ENCODE measurements at regions not wholly inside any gene's neighbourhood (a gene's known extent, or its start where the extent isn't known, plus 50 kb on each side); places are given as distances from the start of the nearest gene placed in this dataset.
"Not testable (repeated sequence)": the region's sequence is repeated elsewhere in the genome, so short reads cannot be mapped to it uniquely, and the experiment has no call there.

DNA sequence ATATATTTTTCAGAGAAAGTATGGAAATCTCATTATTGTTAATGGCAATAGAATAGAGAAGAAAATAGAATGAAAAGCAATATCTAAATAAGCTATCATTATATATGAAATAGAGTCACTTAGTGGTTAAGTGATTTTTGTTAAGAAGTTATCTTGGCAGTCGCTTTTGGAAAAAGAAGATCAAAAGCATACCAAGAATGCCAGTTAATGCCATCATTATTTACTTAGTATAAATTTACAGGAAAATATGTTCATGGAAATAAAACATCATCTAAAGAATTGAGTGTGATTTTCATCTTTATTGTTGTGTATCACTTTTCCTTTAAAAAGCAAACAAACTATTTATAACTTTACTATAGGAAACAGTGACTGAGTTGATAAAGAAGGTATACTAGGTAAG is 85.3 kb upstream of the GPR101 start:
- Histone ChIP-seq H3K27ac (ENCODE audit: low read depth, low read length) (no peak overlapping the region), H3K4me2 (ENCODE audit: insufficient read depth, low read length) (no peak overlapping the region), H3K36me3 (ENCODE audit: insufficient read depth, low read length) (no peaks in the 10 kb centered on the region), H2AFZ (ENCODE audit: low read length) (no peak overlapping the region), H3K79me2 (ENCODE audit: insufficient read depth, low read length) (no peaks in the 10 kb centered on the region), H3K27me3 (ENCODE audit: insufficient read depth, low read length) (no peaks in the 10 kb centered on the region), H3K4me3 (ENCODE audit: insufficient read depth, low read length) (no peak overlapping the region), H4K20me1 (ENCODE audit: insufficient read depth, low read length) (no peaks in the 10 kb centered on the region), H3K9me3 (ENCODE audit: low read depth, low read length) (no peaks in the 10 kb centered on the region), H3K4me1 (ENCODE audit: insufficient read depth, low read length) (no peaks in the 10 kb centered on the region)
- DNase-seq (ENCODE audit: insufficient read length, low spot score, missing footprints), result no peak
- no peak for TF ChIP-seq CTCF (IDR thresholded peaks at IDR 0.05; ENCODE audit: extremely low read depth, low read depth, low read length)

- Histone ChIP-seq H2AFZ (ENCODE audit: low read length) (no peak overlapping the region), H3K27ac (ENCODE audit: low read depth, low read length) (no peak overlapping the region), H4K20me1 (ENCODE audit: insufficient read depth, low read length) (no peaks in the 10 kb centered on the region), H3K9me3 (ENCODE audit: low read depth, low read length) (no peaks in the 10 kb centered on the region), H3K4me3 (ENCODE audit: insufficient read depth, low read length) (no peak overlapping the region), H3K4me1 (ENCODE audit: insufficient read depth, low read length) (no peaks in the 10 kb centered on the region), H3K79me2 (ENCODE audit: insufficient read depth, low read length) (no peaks in the 10 kb centered on the region), H3K36me3 (ENCODE audit: insufficient read depth, low read length) (no peaks in the 10 kb centered on the region), H3K4me2 (ENCODE audit: insufficient read depth, low read length) (no peak overlapping the region), H3K27me3 (ENCODE audit: insufficient read depth, low read length) (no peaks in the 10 kb centered on the region)
- TF ChIP-seq CTCF (IDR thresholded peaks at IDR 0.05; ENCODE audit: extremely low read depth, low read depth, low read length), result no peak
- DNase-seq (ENCODE audit: insufficient read length, low spot score, missing footprints), result no peak
Measured at GRCh38 chrX:137118536-137118935, 84.7 kb upstream of the GPR101 start.

GRCh38 chrX:137118136-137118535 is 84.3 kb upstream of the GPR101 start:
- H3K4me1 ChIP-seq (ENCODE audit: insufficient read depth, low read length), result no peaks in the 10 kb centered on the region
- no peak overlapping the region for H2AFZ ChIP-seq (ENCODE audit: low read length)

GRCh38 chrX:137107877-137108276 is 74.1 kb upstream of the GPR101 start:
- not testable (repeated sequence) for H3K9me3 ChIP-seq (ENCODE audit: low read depth, low read length); H2AFZ ChIP-seq (ENCODE audit: low read length); H3K4me3 ChIP-seq (ENCODE audit: insufficient read depth, low read length); H3K79me2 ChIP-seq (ENCODE audit: insufficient read depth, low read length); H3K4me1 ChIP-seq (ENCODE audit: insufficient read depth, low read length); H3K27me3 ChIP-seq (ENCODE audit: insufficient read depth, low read length); H3K4me2 ChIP-seq (ENCODE audit: insufficient read depth, low read length); DNase-seq (ENCODE audit: insufficient read length, low spot score, missing footprints); H3K36me3 ChIP-seq (ENCODE audit: insufficient read depth, low read length); H4K20me1 ChIP-seq (ENCODE audit: insufficient read depth, low read length); H3K27ac ChIP-seq (ENCODE audit: low read depth, low read length)

More at GRCh38 chrX:137118136-137118535, 84.3 kb upstream of the GPR101 start:
- H3K9me3 ChIP-seq (ENCODE audit: low read depth, low read length), result no peaks in the 10 kb centered on the region
- no peaks in the 10 kb centered on the region for H3K79me2 ChIP-seq (ENCODE audit: insufficient read depth, low read length)
- H3K27me3 ChIP-seq (ENCODE audit: insufficient read depth, low read length), result no peaks in the 10 kb centered on the region
- TF ChIP-seq CTCF (IDR thresholded peaks at IDR 0.05; ENCODE audit: extremely low read depth, low read depth, low read length), result no peak
- no peaks in the 10 kb centered on the region for H4K20me1 ChIP-seq (ENCODE audit: insufficient read depth, low read length)
- H3K4me2 ChIP-seq (ENCODE audit: insufficient read depth, low read length), result no peak overlapping the region
- no peak overlapping the region for H3K27ac ChIP-seq (ENCODE audit: low read depth, low read length)
- no peaks in the 10 kb centered on the region for H3K36me3 ChIP-seq (ENCODE audit: insufficient read depth, low read length)
- no peak for DNase-seq (ENCODE audit: insufficient read length, low spot score, missing footprints)
- H3K4me3 ChIP-seq (ENCODE audit: insufficient read depth, low read length), result no peak overlapping the region

Data from osteoblast (primary cell).